GM21825 (cell line): ENCODE measurements at regions not wholly inside any gene's neighbourhood (a gene's known extent, or its start where the extent isn't known, plus 50 kb on each side); places are given as distances from the start of the nearest gene placed in this dataset.
"Not testable (repeated sequence)": the region's sequence is repeated elsewhere in the genome, so short reads cannot be mapped to it uniquely, and the experiment has no call there.

Experiments
- ATAC-seq: cut with Tn5 transposase; IDR thresholded peaks from one replicate; pipeline ENCODE4 v1.9.1; 2021; ENCODE audit warnings: mild to moderate bottlenecking, moderate library complexity; ENCODE audit not compliant: unreplicated experiment

GRCh38 chr5:12095808-12096281 lies 191.6 kb upstream of the CTNND2 start:
- no peak for ATAC-seq

- ATAC-seq = no peak
These were observed 189.3 kb upstream of the CTNND2 start for GRCh38 chr5:12093586-12093985.

- ATAC-seq = no peak
These were observed 176.5 kb upstream of the CTNND2 start for GRCh38 chr5:12080761-12081160.

- ATAC-seq = not testable (repeated sequence)
These were observed 174.0 kb upstream of the CTNND2 start for GRCh38 chr5:12078286-12078685.

GRCh38 chr5:12073426-12073825 lies 169.2 kb upstream of the CTNND2 start:
- no peak for ATAC-seq

- no peak for ATAC-seq
These were observed 168.2 kb upstream of the CTNND2 start for GRCh38 chr5:12072441-12072840.

- no peak for ATAC-seq
These were observed 167.2 kb upstream of the CTNND2 start for GRCh38 chr5:12071455-12071854.

GRCh38 chr5:12023614-12024241 lies 119.5 kb upstream of the CTNND2 start:
- ATAC-seq = no peak

- ATAC-seq = no peak
These were observed 118.2 kb upstream of the CTNND2 start for GRCh38 chr5:12022444-12022843.

GRCh38 chr5:12019306-12019705 lies 115.1 kb upstream of the CTNND2 start:
- ATAC-seq = no peak

GRCh38 chr5:12017007-12017406 lies 112.8 kb upstream of the CTNND2 start:
- ATAC-seq = no peak

- no peak for ATAC-seq
These were observed 112.0 kb upstream of the CTNND2 start for GRCh38 chr5:12016159-12016746.

GRCh38 chr5:12013351-12013750 lies 109.1 kb upstream of the CTNND2 start:
- ATAC-seq = no peak

GRCh38 chr5:12003680-12004079 lies 99.4 kb upstream of the CTNND2 start:
- ATAC-seq = no peak

- ATAC-seq = no peak
These were observed 94.2 kb upstream of the CTNND2 start for GRCh38 chr5:11998397-11998796.

- ATAC-seq = no peak
These were observed 93.7 kb upstream of the CTNND2 start for GRCh38 chr5:11997942-11998341.

- ATAC-seq = no peak
These were observed 88.3 kb upstream of the CTNND2 start for GRCh38 chr5:11992518-11992917.

- ATAC-seq = no peak
These were observed 81.7 kb upstream of the CTNND2 start for GRCh38 chr5:11985993-11986392.

- ATAC-seq = no peak
These were observed 80.0 kb upstream of the CTNND2 start for GRCh38 chr5:11984196-11984595.

GRCh38 chr5:11981986-11982385 lies 77.7 kb upstream of the CTNND2 start:
- ATAC-seq = no peak

GRCh38 chr5:11977904-11978303 lies 73.7 kb upstream of the CTNND2 start:
- no peak for ATAC-seq

GRCh38 chr5:11973469-11973868 lies 69.2 kb upstream of the CTNND2 start:
- no peak for ATAC-seq

- no peak for ATAC-seq
These were observed 59.0 kb upstream of the CTNND2 start for GRCh38 chr5:11963227-11963626.
